ENCODE measurements at regions not wholly inside any gene's neighbourhood (a gene's known extent, or its start where the extent isn't known, plus 50 kb on each side); places are given as distances from the start of the nearest gene placed in this dataset.
A peak's percentile ranks its signal among the peaks of the same experiment; 100 is the strongest.

DNA sequence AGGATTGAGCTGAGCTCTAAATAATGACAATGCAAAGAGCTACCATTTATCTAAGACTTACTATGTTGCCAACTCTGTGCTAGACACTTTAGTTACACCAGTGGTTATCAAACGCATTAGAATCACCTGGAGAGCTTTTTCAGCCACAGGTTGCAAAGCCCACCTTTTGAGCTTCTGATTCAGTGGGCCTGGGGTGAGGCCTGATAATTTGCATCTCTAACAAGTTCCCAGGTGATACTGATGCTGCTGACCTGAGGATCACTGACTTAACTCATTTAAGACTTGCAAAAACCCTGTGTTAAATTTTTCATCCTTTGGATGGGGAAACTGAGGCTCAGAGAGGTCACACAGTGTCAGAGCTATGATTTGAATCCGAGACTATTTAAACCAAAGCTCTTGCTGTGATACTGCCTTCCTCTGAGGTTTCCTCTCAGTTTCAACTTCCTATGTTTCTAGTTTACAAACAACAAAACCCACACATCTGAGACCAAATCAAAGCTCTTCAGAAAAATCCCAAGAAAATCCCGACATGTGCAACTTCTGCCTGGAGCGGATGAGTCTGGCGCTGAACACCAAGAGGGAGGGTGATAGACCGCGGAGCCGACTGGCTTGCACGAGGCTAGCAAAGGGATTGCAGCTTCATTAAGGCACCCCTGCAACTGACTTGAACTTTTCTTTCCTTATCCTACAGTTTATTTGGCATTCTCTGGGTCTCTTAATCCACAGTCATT is 124.9 kb downstream of the CYP26A1 start:
- no peak overlapping the region for H3K4me3 ChIP-seq (replicated peaks in 1 of 2; ENCODE audit: low read depth in 1 of 2, low read length in 2 of 2)
- peaks cover 4 to 10% of the 10 kb centered on the region in 2 experiments; a peak in 2 of 4 replicates for H3K4me1 ChIP-seq (ENCODE audit: control insufficient read depth in 1 of 2, insufficient read depth in 2 of 2, low read length in 2 of 2)
- peak overlapping the region; percentile 12; the same call in 1 of the 2 replicates for H3K4me2 ChIP-seq (ENCODE audit: low read length)
- ChIA-PET POLR2A (no interaction called here), CTCF (no interaction called here), RAD21 (ENCODE audit: low non-redundant PET in 1 of 2, low total read pairs in 2 of 2, uncharacterized antibody in 2 of 2, unreplicated experiment in 2 of 2) (no interaction called here)
- H3K79me2 ChIP-seq (ENCODE audit: insufficient read depth, low read length), result no peaks in the 10 kb centered on the region
- no TSS peak for BruUV-seq (replicated peaks)
- no peak overlapping the region for H3K9ac ChIP-seq (ENCODE audit: low read length)
- no peaks in the 10 kb centered on the region for H3K36me3 ChIP-seq (ENCODE audit: control insufficient read depth in 1 of 2, insufficient read depth in 2 of 2, low read length in 2 of 2)
- H3K9me3 ChIP-seq (ENCODE audit: control insufficient read depth in 1 of 2, insufficient read depth in 1 of 2, low read depth in 1 of 2, low read length in 2 of 2), result no peaks in the 10 kb centered on the region
- H3K27ac ChIP-seq (ENCODE audit: low read depth, low read length), result no peak overlapping the region
- H3K9me2 ChIP-seq (ENCODE audit: insufficient read depth), result no peaks in the 10 kb centered on the region
- TF ChIP-seq RAD21 (IDR thresholded peaks at IDR 0.05; ENCODE audit: low read depth), result no peak
- no peak for TF ChIP-seq ZFX (IDR thresholded peaks at IDR 0.05)
- no peak for TF ChIP-seq POLR2A (IDR thresholded peaks at IDR 0.05; ENCODE audit: borderline replicate concordance, extremely low read depth, insufficient read depth, insufficient read length)
- TF ChIP-seq, protein P1, sequence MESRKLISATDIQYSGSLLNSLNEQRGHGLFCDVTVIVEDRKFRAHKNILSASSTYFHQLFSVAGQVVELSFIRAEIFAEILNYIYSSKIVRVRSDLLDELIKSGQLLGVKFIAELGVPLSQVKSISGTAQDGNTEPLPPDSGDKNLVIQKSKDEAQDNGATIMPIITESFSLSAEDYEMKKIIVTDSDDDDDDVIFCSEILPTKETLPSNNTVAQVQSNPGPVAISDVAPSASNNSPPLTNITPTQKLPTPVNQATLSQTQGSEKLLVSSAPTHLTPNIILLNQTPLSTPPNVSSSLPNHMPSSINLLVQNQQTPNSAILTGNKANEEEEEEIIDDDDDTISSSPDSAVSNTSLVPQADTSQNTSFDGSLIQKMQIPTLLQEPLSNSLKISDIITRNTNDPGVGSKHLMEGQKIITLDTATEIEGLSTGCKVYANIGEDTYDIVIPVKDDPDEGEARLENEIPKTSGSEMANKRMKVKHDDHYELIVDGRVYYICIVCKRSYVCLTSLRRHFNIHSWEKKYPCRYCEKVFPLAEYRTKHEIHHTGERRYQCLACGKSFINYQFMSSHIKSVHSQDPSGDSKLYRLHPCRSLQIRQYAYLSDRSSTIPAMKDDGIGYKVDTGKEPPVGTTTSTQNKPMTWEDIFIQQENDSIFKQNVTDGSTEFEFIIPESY (IDR thresholded peaks at IDR 0.05; ENCODE audit: extremely low read depth, insufficient replicate concordance, low read length), result no peak
- TF ChIP-seq, protein P2, sequence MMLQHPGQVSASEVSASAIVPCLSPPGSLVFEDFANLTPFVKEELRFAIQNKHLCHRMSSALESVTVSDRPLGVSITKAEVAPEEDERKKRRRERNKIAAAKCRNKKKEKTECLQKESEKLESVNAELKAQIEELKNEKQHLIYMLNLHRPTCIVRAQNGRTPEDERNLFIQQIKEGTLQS (IDR thresholded peaks at IDR 0.05), result no peak
- TF ChIP-seq YY1 (IDR thresholded peaks at IDR 0.05; ENCODE audit: extremely low read depth, insufficient replicate concordance, low read depth, low read length), result no peak
- no peak for TF ChIP-seq SP1 (IDR thresholded peaks at IDR 0.05; ENCODE audit: low read depth)
- no peak for TF ChIP-seq SRF (IDR thresholded peaks at IDR 0.05; ENCODE audit: low read depth)
- no peak for TF ChIP-seq JUND (IDR thresholded peaks at IDR 0.05)
- TF ChIP-seq, protein P3, sequence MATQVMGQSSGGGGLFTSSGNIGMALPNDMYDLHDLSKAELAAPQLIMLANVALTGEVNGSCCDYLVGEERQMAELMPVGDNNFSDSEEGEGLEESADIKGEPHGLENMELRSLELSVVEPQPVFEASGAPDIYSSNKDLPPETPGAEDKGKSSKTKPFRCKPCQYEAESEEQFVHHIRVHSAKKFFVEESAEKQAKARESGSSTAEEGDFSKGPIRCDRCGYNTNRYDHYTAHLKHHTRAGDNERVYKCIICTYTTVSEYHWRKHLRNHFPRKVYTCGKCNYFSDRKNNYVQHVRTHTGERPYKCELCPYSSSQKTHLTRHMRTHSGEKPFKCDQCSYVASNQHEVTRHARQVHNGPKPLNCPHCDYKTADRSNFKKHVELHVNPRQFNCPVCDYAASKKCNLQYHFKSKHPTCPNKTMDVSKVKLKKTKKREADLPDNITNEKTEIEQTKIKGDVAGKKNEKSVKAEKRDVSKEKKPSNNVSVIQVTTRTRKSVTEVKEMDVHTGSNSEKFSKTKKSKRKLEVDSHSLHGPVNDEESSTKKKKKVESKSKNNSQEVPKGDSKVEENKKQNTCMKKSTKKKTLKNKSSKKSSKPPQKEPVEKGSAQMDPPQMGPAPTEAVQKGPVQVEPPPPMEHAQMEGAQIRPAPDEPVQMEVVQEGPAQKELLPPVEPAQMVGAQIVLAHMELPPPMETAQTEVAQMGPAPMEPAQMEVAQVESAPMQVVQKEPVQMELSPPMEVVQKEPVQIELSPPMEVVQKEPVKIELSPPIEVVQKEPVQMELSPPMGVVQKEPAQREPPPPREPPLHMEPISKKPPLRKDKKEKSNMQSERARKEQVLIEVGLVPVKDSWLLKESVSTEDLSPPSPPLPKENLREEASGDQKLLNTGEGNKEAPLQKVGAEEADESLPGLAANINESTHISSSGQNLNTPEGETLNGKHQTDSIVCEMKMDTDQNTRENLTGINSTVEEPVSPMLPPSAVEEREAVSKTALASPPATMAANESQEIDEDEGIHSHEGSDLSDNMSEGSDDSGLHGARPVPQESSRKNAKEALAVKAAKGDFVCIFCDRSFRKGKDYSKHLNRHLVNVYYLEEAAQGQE (IDR thresholded peaks at IDR 0.05; ENCODE audit: low read depth), result no peak
- no peak for TF ChIP-seq EZH2phosphoT487 (IDR thresholded peaks at IDR 0.05; ENCODE audit: borderline replicate concordance)
- TF ChIP-seq CBX3 (IDR thresholded peaks at IDR 0.05; ENCODE audit: low read depth), result no peak
- no peak for TF ChIP-seq ELF1 (IDR thresholded peaks at IDR 0.05; ENCODE audit: borderline replicate concordance, low read depth)
- TF ChIP-seq EZH2 (IDR thresholded peaks at IDR 0.05), result no peak
- TF ChIP-seq POLR2AphosphoS5 (IDR thresholded peaks at IDR 0.05; ENCODE audit: low read depth, low read length), result no peak
- peak overlapping the region; percentile 30 for H2AFZ ChIP-seq (ENCODE audit: low read depth, low read length, poor library complexity, severe bottlenecking)
- no peak for DNase-seq (ENCODE audit: low read depth, low spot score)
- H4K20me1 ChIP-seq (ENCODE audit: insufficient read depth), result no peaks in the 10 kb centered on the region
- H3K27me3 ChIP-seq (ENCODE audit: insufficient read depth, low read length), result no peaks in the 10 kb centered on the region
- intact Hi-C loops (cut with micrococcal nuclease), result no loop called here
- ATAC-seq, result no peak

Measured in HCT116 (cell line).